ENCODE measurements at regions not wholly inside any gene's neighbourhood (a gene's known extent, or its start where the extent isn't known, plus 50 kb on each side); places are given as distances from the start of the nearest gene placed in this dataset.

GRCh38 chr11:23164022-23164421 lies 303.7 kb upstream of the CCDC179 start:
- Histone ChIP-seq H3K27me3 (ENCODE audit: control insufficient read depth in 1 of 2, insufficient read depth in 1 of 2, low read length in 2 of 2) (no peaks in the 10 kb centered on the region), H2BK5ac (ENCODE audit: low read depth, low read length, poor library complexity, severe bottlenecking) (no peak overlapping the region), H3K79me1 (replicated peaks; ENCODE audit: low read length, poor library complexity, severe bottlenecking) (no peaks in the 10 kb centered on the region), H2BK12ac (ENCODE audit: low read length in 2 of 2) (no peak overlapping the region), H4K91ac (ENCODE audit: low read length) (no peak overlapping the region), H3K27ac (ENCODE audit: low read length, poor library complexity, severe bottlenecking) (no peak overlapping the region), H3K14ac (ENCODE audit: low read length in 2 of 2) (no peak overlapping the region), H3K4me2 (ENCODE audit: low read length, poor library complexity, severe bottlenecking) (no peak overlapping the region), H2AK5ac (ENCODE audit: low read length, severe bottlenecking) (no peak overlapping the region), H3K18ac (ENCODE audit: low read depth in 1 of 2, low read length in 2 of 2) (no peak overlapping the region), H3K4me1 (ENCODE audit: control insufficient read depth, insufficient read depth, low read depth, low read length) (no peaks in the 10 kb centered on the region), H2AFZ (ENCODE audit: low read depth, low read length) (no peak overlapping the region), H3K9me3 (ENCODE audit: control insufficient read depth, low read length) (no peaks in the 10 kb centered on the region), H4K8ac (ENCODE audit: low read length) (no peak overlapping the region), H3K4me3 (ENCODE audit: insufficient read depth in 1 of 2, low read depth in 1 of 2, low read length in 2 of 2) (no peak overlapping the region), H2BK120ac (ENCODE audit: low read depth, low read length) (no peak overlapping the region), H3K36me3 (ENCODE audit: control insufficient read depth in 1 of 2, insufficient read depth in 2 of 2, low read depth in 1 of 2, low read length in 2 of 2) (no peaks in the 10 kb centered on the region), H3K4ac (ENCODE audit: low read depth in 1 of 2, low read length in 2 of 2) (no peak overlapping the region), H3K9ac (ENCODE audit: low read length) (no peak overlapping the region), H2BK15ac (ENCODE audit: low read depth, poor library complexity, severe bottlenecking) (no peak overlapping the region), H3K23ac (ENCODE audit: low read length in 2 of 2) (no peak overlapping the region)
- no peak for DNase-seq
- no CpG with 5 or more reads among the region's 1 CpG for WGBS

GRCh38 chr11:23166376-23166775 lies 306.1 kb upstream of the CCDC179 start:
- H3K4me2 ChIP-seq (ENCODE audit: low read length, poor library complexity, severe bottlenecking), result no peak overlapping the region
- no peak overlapping the region for H3K18ac ChIP-seq (ENCODE audit: low read depth in 1 of 2, low read length in 2 of 2)
- no peak overlapping the region for H2BK15ac ChIP-seq (ENCODE audit: low read depth, poor library complexity, severe bottlenecking)
- no peak overlapping the region for H4K91ac ChIP-seq (ENCODE audit: low read length)
- H3K9ac ChIP-seq (ENCODE audit: low read length), result no peak overlapping the region
- no peaks in the 10 kb centered on the region for H3K4me1 ChIP-seq (ENCODE audit: control insufficient read depth, insufficient read depth, low read depth, low read length)
- H3K9me3 ChIP-seq (ENCODE audit: control insufficient read depth, low read length), result no peaks in the 10 kb centered on the region
- no peak overlapping the region for H3K23ac ChIP-seq (ENCODE audit: low read length in 2 of 2)
- no peaks in the 10 kb centered on the region for H3K27me3 ChIP-seq (ENCODE audit: control insufficient read depth in 1 of 2, insufficient read depth in 1 of 2, low read length in 2 of 2)
- H2BK12ac ChIP-seq (ENCODE audit: low read length in 2 of 2), result no peak overlapping the region
- no peak for DNase-seq
- no peak overlapping the region for H3K4ac ChIP-seq (ENCODE audit: low read depth in 1 of 2, low read length in 2 of 2)
- no peak overlapping the region for H2AK5ac ChIP-seq (ENCODE audit: low read length, severe bottlenecking)
- no peaks in the 10 kb centered on the region for H3K79me1 ChIP-seq (replicated peaks; ENCODE audit: low read length, poor library complexity, severe bottlenecking)
- WGBS, result 100% methylated on average over 1 of the region's 1 CpG
- H3K4me3 ChIP-seq (ENCODE audit: insufficient read depth in 1 of 2, low read depth in 1 of 2, low read length in 2 of 2), result no peak overlapping the region
- no peaks in the 10 kb centered on the region for H3K36me3 ChIP-seq (ENCODE audit: control insufficient read depth in 1 of 2, insufficient read depth in 2 of 2, low read depth in 1 of 2, low read length in 2 of 2)
- H2BK5ac ChIP-seq (ENCODE audit: low read depth, low read length, poor library complexity, severe bottlenecking), result no peak overlapping the region
- no peak overlapping the region for H2BK120ac ChIP-seq (ENCODE audit: low read depth, low read length)
- no peak overlapping the region for H2AFZ ChIP-seq (ENCODE audit: low read depth, low read length)
- no peak overlapping the region for H3K27ac ChIP-seq (ENCODE audit: low read length, poor library complexity, severe bottlenecking)
- H3K14ac ChIP-seq (ENCODE audit: low read length in 2 of 2), result no peak overlapping the region
- no peak overlapping the region for H4K8ac ChIP-seq (ENCODE audit: low read length)

DNA sequence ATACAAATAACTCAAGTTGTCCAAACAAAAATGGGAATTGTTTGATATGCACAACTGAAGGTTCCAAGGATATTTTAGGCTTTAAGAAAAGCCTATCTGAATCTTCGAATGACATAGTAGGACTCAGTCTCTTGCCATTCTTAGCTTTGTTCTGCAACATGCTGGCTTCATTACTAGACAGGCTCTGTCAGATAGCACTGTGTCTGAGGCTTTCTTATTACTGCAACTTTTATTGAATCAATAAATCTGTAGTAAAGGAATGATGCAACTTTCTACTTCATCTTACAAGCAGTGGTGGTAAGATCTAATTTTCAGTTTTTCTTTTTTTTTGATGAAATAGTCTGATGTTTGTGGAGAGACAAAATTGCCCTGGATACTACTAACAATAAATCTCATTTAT lies 319.3 kb upstream of the CCDC179 start:
- H3K36me3 ChIP-seq (ENCODE audit: control insufficient read depth in 1 of 2, insufficient read depth in 2 of 2, low read depth in 1 of 2, low read length in 2 of 2), result no peaks in the 10 kb centered on the region
- no peak overlapping the region for H3K4me3 ChIP-seq (ENCODE audit: insufficient read depth in 1 of 2, low read depth in 1 of 2, low read length in 2 of 2)
- H3K18ac ChIP-seq (ENCODE audit: low read depth in 1 of 2, low read length in 2 of 2), result no peak overlapping the region
- no peak overlapping the region for H3K27ac ChIP-seq (ENCODE audit: low read length, poor library complexity, severe bottlenecking)
- no peaks in the 10 kb centered on the region for H3K27me3 ChIP-seq (ENCODE audit: control insufficient read depth in 1 of 2, insufficient read depth in 1 of 2, low read length in 2 of 2)
- H4K91ac ChIP-seq (ENCODE audit: low read length), result no peak overlapping the region
- no peak overlapping the region for H3K4me2 ChIP-seq (ENCODE audit: low read length, poor library complexity, severe bottlenecking)
- WGBS, result 69% methylated on average over 1 of the region's 1 CpG
- H2AFZ ChIP-seq (ENCODE audit: low read depth, low read length), result no peak overlapping the region
- no peaks in the 10 kb centered on the region for H3K79me1 ChIP-seq (replicated peaks; ENCODE audit: low read length, poor library complexity, severe bottlenecking)
- H2AK5ac ChIP-seq (ENCODE audit: low read length, severe bottlenecking), result no peak overlapping the region
- H3K9ac ChIP-seq (ENCODE audit: low read length), result no peak overlapping the region
- H3K9me3 ChIP-seq (ENCODE audit: control insufficient read depth, low read length), result no peaks in the 10 kb centered on the region
- H3K14ac ChIP-seq (ENCODE audit: low read length in 2 of 2), result no peak overlapping the region
- DNase-seq, result no peak
- no peak overlapping the region for H4K8ac ChIP-seq (ENCODE audit: low read length)
- H2BK5ac ChIP-seq (ENCODE audit: low read depth, low read length, poor library complexity, severe bottlenecking), result no peak overlapping the region
- no peak overlapping the region for H2BK15ac ChIP-seq (ENCODE audit: low read depth, poor library complexity, severe bottlenecking)
- no peak overlapping the region for H2BK120ac ChIP-seq (ENCODE audit: low read depth, low read length)
- H3K4me1 ChIP-seq (ENCODE audit: control insufficient read depth, insufficient read depth, low read depth, low read length), result no peaks in the 10 kb centered on the region
- H3K23ac ChIP-seq (ENCODE audit: low read length in 2 of 2), result no peak overlapping the region
- no peak overlapping the region for H3K4ac ChIP-seq (ENCODE audit: low read depth in 1 of 2, low read length in 2 of 2)
- H2BK12ac ChIP-seq (ENCODE audit: low read length in 2 of 2), result no peak overlapping the region

GRCh38 chr11:23181022-23181807 lies 320.9 kb upstream of the CCDC179 start:
- no peak overlapping the region for H3K9ac ChIP-seq (ENCODE audit: low read length)
- no peaks in the 10 kb centered on the region for H3K36me3 ChIP-seq (ENCODE audit: control insufficient read depth in 1 of 2, insufficient read depth in 2 of 2, low read depth in 1 of 2, low read length in 2 of 2)
- no peak overlapping the region for H3K14ac ChIP-seq (ENCODE audit: low read length in 2 of 2)
- no peak overlapping the region for H3K23ac ChIP-seq (ENCODE audit: low read length in 2 of 2)
- H3K27ac ChIP-seq (ENCODE audit: low read length, poor library complexity, severe bottlenecking), result no peak overlapping the region
- H2BK12ac ChIP-seq (ENCODE audit: low read length in 2 of 2), result no peak overlapping the region
- WGBS, result 89% methylated on average over 2 of the region's 4 CpGs
- no peak overlapping the region for H2AFZ ChIP-seq (ENCODE audit: low read depth, low read length)
- no peak overlapping the region for H3K18ac ChIP-seq (ENCODE audit: low read depth in 1 of 2, low read length in 2 of 2)
- no peak for DNase-seq
- H2BK5ac ChIP-seq (ENCODE audit: low read depth, low read length, poor library complexity, severe bottlenecking), result no peak overlapping the region
- no peak overlapping the region for H4K8ac ChIP-seq (ENCODE audit: low read length)
- H3K9me3 ChIP-seq (ENCODE audit: control insufficient read depth, low read length), result no peaks in the 10 kb centered on the region
- no peak overlapping the region for H2BK120ac ChIP-seq (ENCODE audit: low read depth, low read length)
- H4K91ac ChIP-seq (ENCODE audit: low read length), result no peak overlapping the region
- no peak overlapping the region for H2AK5ac ChIP-seq (ENCODE audit: low read length, severe bottlenecking)
- no peaks in the 10 kb centered on the region for H3K79me1 ChIP-seq (replicated peaks; ENCODE audit: low read length, poor library complexity, severe bottlenecking)
- no peaks in the 10 kb centered on the region for H3K27me3 ChIP-seq (ENCODE audit: control insufficient read depth in 1 of 2, insufficient read depth in 1 of 2, low read length in 2 of 2)
- no peak overlapping the region for H3K4ac ChIP-seq (ENCODE audit: low read depth in 1 of 2, low read length in 2 of 2)
- no peaks in the 10 kb centered on the region for H3K4me1 ChIP-seq (ENCODE audit: control insufficient read depth, insufficient read depth, low read depth, low read length)
- H3K4me2 ChIP-seq (ENCODE audit: low read length, poor library complexity, severe bottlenecking), result no peak overlapping the region
- H3K4me3 ChIP-seq (ENCODE audit: insufficient read depth in 1 of 2, low read depth in 1 of 2, low read length in 2 of 2), result no peak overlapping the region
- no peak overlapping the region for H2BK15ac ChIP-seq (ENCODE audit: low read depth, poor library complexity, severe bottlenecking)
